SK-N-SH (cell line): ENCODE measurements at regions not wholly inside any gene's neighbourhood (a gene's known extent, or its start where the extent isn't known, plus 50 kb on each side); places are given as distances from the start of the nearest gene placed in this dataset.
"Not testable (repeated sequence)": the region's sequence is repeated elsewhere in the genome, so short reads cannot be mapped to it uniquely, and the experiment has no call there.

ENCODE experiments used
- CTCF ChIA-PET: fragments of 300-600, 350-600 bp; formaldehyde crosslinking; extraction: SDS; loops from one replicate; lab custom pipeline; 2021; lab: Yijun Ruan, JAX
- POLR2A ChIA-PET: fragments of 350-600 bp; sonication (Branson Sonifier 250); formaldehyde crosslinking; extraction: SDS; loops from one replicate; lab custom pipeline; 2020; ENCODE audit warnings: antibody characterized with exemption, inconsistent platforms; lab: Yijun Ruan, JAX
- DNase-seq: peaks from one replicate; pipeline ENCODE4 v3.0.0; 2012
- H2AFZ ChIP-seq: fragments of 200-600 bp; sonication (generic); 2 replicates; pipeline ENCODE4 v1.8.1; 2016; ENCODE audit warnings: antibody characterized with exemption, mild to moderate bottlenecking, low read depth
- H3F3A ChIP-seq: fragments of 200-600 bp; sonication (generic); replicated peaks from 2 replicates; pipeline ENCODE3; 2016; ENCODE audit warnings: antibody characterized with exemption, mild to moderate bottlenecking; ENCODE audit not compliant: insufficient read depth
- H3K27ac ChIP-seq, 2 experiments: fragments of 200-500 bp in 1 of 2; fragments of 200-600 bp in 1 of 2; sonication (Bioruptor generic) in 1 of 2; sonication (generic), shearing (Covaris generic) in 1 of 2; 2 replicates each; pipeline versions ENCODE4 v1.5.1 to v1.6.1; 2014 to 2016; ENCODE audit warnings: low read depth in 2 of 2, inconsistent platforms in 1 of 2, low read length in 1 of 2, mild to moderate bottlenecking in 1 of 2, mixed read lengths in 1 of 2
- H3K27me3 ChIP-seq: fragments of 200-600 bp; sonication (generic), shearing (Covaris generic); 2 replicates; pipeline ENCODE4 v1.6.1; 2016; ENCODE audit warnings: mixed run types; ENCODE audit not compliant: insufficient read depth
- H3K36me3 ChIP-seq, 2 experiments: fragments of 200-500 bp in 1 of 2; fragments of 200-600 bp in 1 of 2; sonication (Bioruptor generic) in 1 of 2; sonication (generic) in 1 of 2; replicated peaks in 1 of 2; 2 replicates each; pipeline versions ENCODE3 to v1.5.1; 2014 to 2016; ENCODE audit warnings: low read length in 1 of 2, mild to moderate bottlenecking in 1 of 2; ENCODE audit not compliant: insufficient read depth in 2 of 2, control insufficient read depth in 1 of 2
- H3K4me1 ChIP-seq, 2 experiments: fragments of 200-500 bp in 1 of 2; fragments of 200-600 bp in 1 of 2; sonication (Bioruptor generic) in 1 of 2; sonication (generic), shearing (Covaris generic) in 1 of 2; 2 replicates each; pipeline versions ENCODE4 v1.5.1 to v1.6.1; 2014 to 2016; ENCODE audit warnings: low read depth in 1 of 2, low read length in 1 of 2, mixed run types in 1 of 2; ENCODE audit not compliant: insufficient read depth in 2 of 2, control insufficient read depth in 1 of 2
- H3K4me2 ChIP-seq: fragments of 200-600 bp; sonication (generic), shearing (Covaris generic); 2 replicates; pipeline ENCODE4 v1.6.1; 2017; ENCODE audit warnings: mixed run types
- H3K4me3 ChIP-seq, 2 experiments: fragments of 200-500 bp in 1 of 2; fragments of 200-600 bp in 1 of 2; sonication (Bioruptor generic) in 1 of 2; sonication (generic), shearing (Covaris generic) in 1 of 2; 2 replicates each; pipeline versions ENCODE4 v1.5.1 to v1.8.1; 2014 to 2016; ENCODE audit warnings: low read depth in 2 of 2, inconsistent platforms in 1 of 2, low read length in 1 of 2, mild to moderate bottlenecking in 1 of 2, mixed read lengths in 1 of 2, moderate library complexity in 1 of 2
- H3K79me2 ChIP-seq: fragments of 200-600 bp; sonication (generic); 2 replicates; pipeline ENCODE4 v1.8.1; 2017; ENCODE audit warnings: mild to moderate bottlenecking; ENCODE audit not compliant: insufficient read depth
- H3K9ac ChIP-seq: fragments of 200-600 bp; sonication (generic); 2 replicates; pipeline ENCODE4 v1.6.1; 2017; ENCODE audit warnings: mixed run types
- H3K9me2 ChIP-seq: fragments of 200-600 bp; sonication (generic); 2 replicates; pipeline ENCODE4 v1.6.1; 2017; ENCODE audit warnings: mixed run types
- H3K9me3 ChIP-seq: fragments of 200-600 bp; sonication (generic); 2 replicates; pipeline ENCODE4 v1.6.1; 2017; ENCODE audit warnings: mixed run types, mild to moderate bottlenecking, moderate library complexity
- H4K20me1 ChIP-seq: fragments of 200-600 bp; sonication (generic); 2 replicates; pipeline ENCODE4 v1.6.1; 2017; ENCODE audit warnings: mild to moderate bottlenecking, mixed run types; ENCODE audit not compliant: insufficient read depth
- CHD2 ChIP-seq: fragments of 150-350 bp; IDR thresholded peaks from 2 replicates; pipeline ENCODE4 v1.6.1; 2018; ENCODE audit warnings: low read length; ENCODE audit not compliant: partially characterized antibody
- EP300 ChIP-seq, 2 experiments: IDR thresholded peaks; 2 replicates each; pipeline versions ENCODE4 v1.4.0 to v1.6.1; 2012; ENCODE audit warnings: borderline replicate concordance in 1 of 2, low read depth in 1 of 2, low read length in 1 of 2
- EZH2phosphoT487 ChIP-seq: fragments of 200-600 bp; sonication (generic); IDR thresholded peaks from 2 replicates; pipeline ENCODE4 v1.6.1; 2017; ENCODE audit warnings: low read depth, mixed run types, mild to moderate bottlenecking, antibody characterized with exemption, moderate library complexity, borderline replicate concordance
- GATA2 ChIP-seq: sonication (generic); formaldehyde crosslinking; IDR thresholded peaks from 2 replicates; pipeline ENCODE4 v1.5.0; 2020; ENCODE audit warnings: mild to moderate bottlenecking, missing genetic modification reagents
- NFIC ChIP-seq: IDR thresholded peaks from 2 replicates; pipeline ENCODE4 v1.4.0; 2012; ENCODE audit warnings: borderline replicate concordance
- RFX5 ChIP-seq: IDR thresholded peaks from 2 replicates; pipeline ENCODE4 v1.6.1; 2012; ENCODE audit warnings: mild to moderate bottlenecking, improper control_type of control experiment, low read length
- RXRA ChIP-seq: IDR thresholded peaks from 2 replicates; pipeline ENCODE4 v1.4.0; 2012; ENCODE audit warnings: low read depth, mild to moderate bottlenecking, borderline replicate concordance
- SIN3A ChIP-seq: IDR thresholded peaks from 2 replicates; pipeline ENCODE4 v1.6.1; 2012; ENCODE audit warnings: low read depth, mild to moderate bottlenecking, low read length, moderate library complexity, borderline replicate concordance
- WGBS: methylation state at CpG from one replicate; pipeline ENCODE4 v1.1.6; 2017; ENCODE audit warnings: low lambda C conversion rate; 5-methylcytosine and 5-hydroxymethylcytosine counted together

DNA sequence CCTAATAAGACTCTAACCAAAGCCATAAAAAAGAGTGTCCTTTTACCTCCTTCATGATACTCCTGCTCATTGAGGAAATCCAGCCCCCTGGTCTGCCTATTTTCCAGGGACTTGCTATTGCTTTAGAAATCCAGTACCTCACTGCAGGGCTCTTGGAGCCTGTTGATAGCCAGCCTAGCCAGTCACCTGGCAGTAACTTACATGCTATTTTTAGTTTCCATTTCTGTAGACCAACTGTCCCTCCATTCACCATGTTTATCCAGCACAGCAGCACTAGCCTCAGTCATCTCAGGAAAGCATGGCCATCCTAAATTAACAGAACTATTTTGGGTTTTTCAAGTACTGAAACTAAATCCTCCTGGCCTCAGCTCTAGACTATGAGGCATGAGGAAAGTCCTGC lies 91.5 kb upstream of the PHF24 start:
- ChIA-PET POLR2A (no interaction called here), CTCF (interaction anchor here (1.5 to 2.2 kb wide), 2 partner anchors 33 to 128 kb away, joined by 3 to 8 read pairs; no protein-coding TSS in a partner anchor)
- Histone ChIP-seq H3K4me3 (no peak overlapping the region), H4K20me1 (no peaks in the 10 kb centered on the region), H3K27me3 (no peaks in the 10 kb centered on the region), H2AFZ (no peak overlapping the region), H3K9me2 (no peaks in the 10 kb centered on the region), H3K4me2 (no peak overlapping the region), H3K9me3 (no peaks in the 10 kb centered on the region), H3K36me3 (no peaks in the 10 kb centered on the region), H3F3A (no peaks in the 10 kb centered on the region), H3K9ac (no peak overlapping the region), H3K27ac (no peak overlapping the region), H3K4me1 (no peaks in the 10 kb centered on the region), H3K79me2 (no peaks in the 10 kb centered on the region)
- TF ChIP-seq SIN3A, result no peak
- DNase-seq, result no peak

DNA sequence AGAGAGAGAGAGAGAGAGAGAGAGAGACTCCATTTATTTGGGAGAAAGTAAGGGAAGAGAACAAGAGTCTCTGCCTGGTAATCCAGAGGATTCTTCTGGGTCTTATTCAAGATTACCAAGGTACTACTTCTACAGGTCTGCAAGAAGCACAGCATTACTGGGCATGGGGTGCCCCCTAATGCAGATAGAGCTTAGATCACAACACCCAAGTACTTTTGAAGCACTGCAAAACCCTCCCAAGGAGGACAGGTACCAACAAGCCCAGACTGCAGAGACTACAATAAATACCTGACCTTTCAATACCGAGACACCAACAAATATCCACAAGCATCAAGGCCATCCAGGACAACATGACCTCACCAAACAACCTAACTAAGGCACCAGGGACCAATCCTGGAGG lies 94.7 kb upstream of the PHF24 start:
- Histone ChIP-seq H3K27me3 (no peaks in the 10 kb centered on the region), H3F3A (no peaks in the 10 kb centered on the region), H3K4me3 (no peak overlapping the region), H3K9ac (no peak overlapping the region), H3K36me3 (no peaks in the 10 kb centered on the region), H4K20me1 (no peaks in the 10 kb centered on the region), H3K9me2 (no peaks in the 10 kb centered on the region), H3K4me2 (no peak overlapping the region)
- CTCF ChIA-PET, result no interaction called here
- no peak for TF ChIP-seq GATA2 (CRISPR knock-in tag)
- TF ChIP-seq, all 33 proteins: peak for 0
- no peak overlapping the region for H3K27ac ChIP-seq
- no peak overlapping the region for H2AFZ ChIP-seq
- no peaks in the 10 kb centered on the region for H3K4me1 ChIP-seq
- no peak for DNase-seq
- 0% methylated on average over 1 of the region's 1 CpG for WGBS
- no peaks in the 10 kb centered on the region for H3K79me2 ChIP-seq
- POLR2A ChIA-PET, result no interaction called here
- no peaks in the 10 kb centered on the region for H3K9me3 ChIP-seq

DNA sequence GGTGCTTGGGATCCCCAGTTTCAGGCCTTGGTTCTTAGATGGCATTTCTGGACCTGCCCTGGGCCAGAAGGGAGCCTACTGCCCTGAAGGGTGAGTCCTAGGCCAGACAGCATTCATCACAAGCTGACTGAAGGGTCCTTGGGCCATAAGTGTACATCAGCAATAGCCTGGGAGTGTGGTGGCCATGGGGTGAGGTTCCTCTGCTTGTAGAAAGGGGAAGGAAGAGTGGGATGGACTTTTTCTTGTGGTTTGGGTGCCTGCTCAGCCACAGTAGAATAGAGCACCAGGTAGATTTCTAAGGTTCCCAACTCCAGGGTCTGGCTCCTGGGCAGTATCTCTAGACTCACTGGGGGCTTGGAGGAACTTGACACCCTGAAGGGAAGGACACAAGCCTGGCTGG lies 95.2 kb upstream of the PHF24 start:
- Histone ChIP-seq H3K9me3 (no peaks in the 10 kb centered on the region), H3K4me2 (no peak overlapping the region), H3K36me3 (no peaks in the 10 kb centered on the region), H2AFZ (no peak overlapping the region), H3F3A (no peaks in the 10 kb centered on the region), H3K27me3 (no peaks in the 10 kb centered on the region), H4K20me1 (no peaks in the 10 kb centered on the region), H3K79me2 (no peaks in the 10 kb centered on the region), H3K4me3 (no peak overlapping the region), H3K9me2 (no peaks in the 10 kb centered on the region), H3K9ac (no peak overlapping the region), H3K27ac (no peak overlapping the region), H3K4me1 (no peaks in the 10 kb centered on the region)
- ChIA-PET CTCF (no interaction called here), POLR2A (no interaction called here)
- TF ChIP-seq RFX5 (no peak), CHD2 (no peak), NFIC (no peak), EZH2phosphoT487 (no peak), GATA2 (CRISPR knock-in tag) (no peak)
- no peak for DNase-seq

GRCh38 chr9:34862043-34862442 lies 96.0 kb upstream of the PHF24 start:
- Histone ChIP-seq H3K27ac (no peak overlapping the region), H3K79me2 (no peaks in the 10 kb centered on the region), H3K9me3 (no peaks in the 10 kb centered on the region), H3F3A (no peaks in the 10 kb centered on the region), H2AFZ (no peak overlapping the region), H3K4me1 (no peaks in the 10 kb centered on the region), H3K27me3 (no peaks in the 10 kb centered on the region), H3K4me3 (no peak overlapping the region), H3K9ac (no peak overlapping the region), H4K20me1 (no peaks in the 10 kb centered on the region), H3K36me3 (no peaks in the 10 kb centered on the region), H3K9me2 (no peaks in the 10 kb centered on the region), H3K4me2 (no peak overlapping the region)
- CTCF ChIA-PET, result no interaction called here
- 5% methylated on average over 4 of the region's 4 CpGs for WGBS
- TF ChIP-seq RXRA (no peak), EP300 (IDR thresholded peaks at IDR 0.05; ENCODE audit: borderline replicate concordance in 1 of 2, low read depth in 1 of 2, low read length in 1 of 2) (no peak)
- DNase-seq, result no peak
- POLR2A ChIA-PET, result no interaction called here

- H3K9ac ChIP-seq, H3K36me3 ChIP-seq, H3K4me2 ChIP-seq, POLR2A ChIA-PET, CTCF ChIA-PET, H3K9me3 ChIP-seq, H2AFZ ChIP-seq, H3K9me2 ChIP-seq, H3F3A ChIP-seq, H4K20me1 ChIP-seq, H3K27ac ChIP-seq, H3K27me3 ChIP-seq, H3K4me3 ChIP-seq, H3K79me2 ChIP-seq, H3K4me1 ChIP-seq, DNase-seq: not testable (repeated sequence)
Observed at GRCh38 chr9:34855016-34855415, 103.1 kb upstream of the PHF24 start.
